ENCODE measurements at regions not wholly inside any gene's neighbourhood (a gene's known extent, or its start where the extent isn't known, plus 50 kb on each side); places are given as distances from the start of the nearest gene placed in this dataset.

- Histone ChIP-seq H3K27ac (ENCODE audit: low read depth, low read length) (no peak overlapping the region), H3K9ac (ENCODE audit: extremely low read depth, low read length, poor library complexity, severe bottlenecking) (no peak overlapping the region), H3K36me3 (ENCODE audit: control insufficient read depth, insufficient read depth, low read length) (no peaks in the 10 kb centered on the region), H3K4me3 (ENCODE audit: low read length) (no peak overlapping the region), H3K27me3 (ENCODE audit: control insufficient read depth, insufficient read depth, low read length, poor library complexity, severe bottlenecking) (no peaks in the 10 kb centered on the region), H3K9me3 (ENCODE audit: control insufficient read depth, low read length) (no peaks in the 10 kb centered on the region), H3K4me1 (ENCODE audit: control insufficient read depth, insufficient read depth, low read length) (no peaks in the 10 kb centered on the region)
- DNase-seq, result no peak
- no peaks in the 10 kb centered on the region for H3K9me3 Mint-ChIP-seq
- no peak overlapping the region for H3K27ac Mint-ChIP-seq
- peaks cover 5% of the 10 kb centered on the region for H3K27me3 Mint-ChIP-seq (ENCODE audit: insufficient read depth)
- no peaks in the 10 kb centered on the region for H3K4me1 Mint-ChIP-seq
- H3K4me3 Mint-ChIP-seq, result no peak overlapping the region
- no peaks in the 10 kb centered on the region for H3K36me3 Mint-ChIP-seq (ENCODE audit: low read depth)
- TF ChIP-seq, protein P1, sequence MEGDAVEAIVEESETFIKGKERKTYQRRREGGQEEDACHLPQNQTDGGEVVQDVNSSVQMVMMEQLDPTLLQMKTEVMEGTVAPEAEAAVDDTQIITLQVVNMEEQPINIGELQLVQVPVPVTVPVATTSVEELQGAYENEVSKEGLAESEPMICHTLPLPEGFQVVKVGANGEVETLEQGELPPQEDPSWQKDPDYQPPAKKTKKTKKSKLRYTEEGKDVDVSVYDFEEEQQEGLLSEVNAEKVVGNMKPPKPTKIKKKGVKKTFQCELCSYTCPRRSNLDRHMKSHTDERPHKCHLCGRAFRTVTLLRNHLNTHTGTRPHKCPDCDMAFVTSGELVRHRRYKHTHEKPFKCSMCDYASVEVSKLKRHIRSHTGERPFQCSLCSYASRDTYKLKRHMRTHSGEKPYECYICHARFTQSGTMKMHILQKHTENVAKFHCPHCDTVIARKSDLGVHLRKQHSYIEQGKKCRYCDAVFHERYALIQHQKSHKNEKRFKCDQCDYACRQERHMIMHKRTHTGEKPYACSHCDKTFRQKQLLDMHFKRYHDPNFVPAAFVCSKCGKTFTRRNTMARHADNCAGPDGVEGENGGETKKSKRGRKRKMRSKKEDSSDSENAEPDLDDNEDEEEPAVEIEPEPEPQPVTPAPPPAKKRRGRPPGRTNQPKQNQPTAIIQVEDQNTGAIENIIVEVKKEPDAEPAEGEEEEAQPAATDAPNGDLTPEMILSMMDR (conservative IDR thresholded peaks at IDR 0.05), result no peak
Observed at GRCh38 chr6:88513471-88513870, 347.3 kb upstream of the CNR1 start.

GRCh38 chr6:88512951-88513350, 346.8 kb upstream of the CNR1 start:
- H3K4me3 Mint-ChIP-seq, result no peak overlapping the region
- Histone ChIP-seq H3K9me3 (ENCODE audit: control insufficient read depth, low read length) (no peaks in the 10 kb centered on the region), H3K4me1 (ENCODE audit: control insufficient read depth, insufficient read depth, low read length) (no peaks in the 10 kb centered on the region), H3K27ac (ENCODE audit: low read depth, low read length) (no peak overlapping the region), H3K36me3 (ENCODE audit: control insufficient read depth, insufficient read depth, low read length) (no peaks in the 10 kb centered on the region), H3K9ac (ENCODE audit: extremely low read depth, low read length, poor library complexity, severe bottlenecking) (no peak overlapping the region), H3K4me3 (ENCODE audit: low read length) (no peak overlapping the region), H3K27me3 (ENCODE audit: control insufficient read depth, insufficient read depth, low read length, poor library complexity, severe bottlenecking) (no peaks in the 10 kb centered on the region)
- peaks cover 5% of the 10 kb centered on the region for H3K27me3 Mint-ChIP-seq (ENCODE audit: insufficient read depth)
- TF ChIP-seq, protein P1 (conservative IDR thresholded peaks at IDR 0.05), result no peak
- H3K36me3 Mint-ChIP-seq (ENCODE audit: low read depth), result no peaks in the 10 kb centered on the region
- DNase-seq, result no peak
- WGBS, 2 experiments (ENCODE audit: insufficient coverage in 1 of 2, insufficient read length in 1 of 2), result 81 to 93% methylated on average over 1 of the region's 1 CpG
- no peak overlapping the region for H3K27ac Mint-ChIP-seq
- no peaks in the 10 kb centered on the region for H3K4me1 Mint-ChIP-seq
- H3K9me3 Mint-ChIP-seq, result peaks cover 1% of the 10 kb centered on the region

DNA sequence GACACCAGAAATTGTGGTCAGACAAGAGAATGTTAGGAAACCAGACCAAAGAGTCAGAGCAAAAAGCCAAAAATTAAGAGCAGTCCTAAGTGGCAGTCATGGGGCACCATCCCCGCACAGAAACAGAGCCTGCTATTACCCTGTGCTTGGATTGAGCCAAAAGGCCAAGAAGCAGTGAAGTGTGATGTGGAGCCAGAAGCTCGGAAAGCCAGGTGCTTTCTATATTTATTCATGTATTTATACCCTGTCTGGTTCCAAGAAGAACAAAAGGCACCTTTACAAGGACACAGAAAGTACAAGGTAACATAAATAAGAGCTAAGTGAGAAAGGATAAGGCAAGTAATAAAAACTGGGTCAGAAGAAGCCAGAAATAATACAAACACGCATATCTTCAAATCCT, 336.2 kb upstream of the CNR1 start:
- Histone ChIP-seq H3K4me1 (ENCODE audit: control insufficient read depth, insufficient read depth, low read length) (no peaks in the 10 kb centered on the region), H3K4me3 (ENCODE audit: low read length) (no peak overlapping the region), H3K9ac (ENCODE audit: extremely low read depth, low read length, poor library complexity, severe bottlenecking) (no peak overlapping the region), H3K27ac (ENCODE audit: low read depth, low read length) (no peak overlapping the region), H3K27me3 (ENCODE audit: control insufficient read depth, insufficient read depth, low read length, poor library complexity, severe bottlenecking) (no peaks in the 10 kb centered on the region), H3K9me3 (ENCODE audit: control insufficient read depth, low read length) (peaks cover 17% of the 10 kb centered on the region), H3K36me3 (ENCODE audit: control insufficient read depth, insufficient read depth, low read length) (no peaks in the 10 kb centered on the region)
- Mint-ChIP-seq H3K27ac (no peak overlapping the region), H3K9me3 (peaks cover 7% of the 10 kb centered on the region), H3K4me1 (no peaks in the 10 kb centered on the region), H3K4me3 (no peak overlapping the region), H3K36me3 (ENCODE audit: low read depth) (no peaks in the 10 kb centered on the region), H3K27me3 (ENCODE audit: insufficient read depth) (no peaks in the 10 kb centered on the region)
- DNase-seq, result no peak
- TF ChIP-seq, protein P1 (conservative IDR thresholded peaks at IDR 0.05), result no peak
- WGBS, 2 experiments (ENCODE audit: insufficient coverage in 1 of 2, insufficient read length in 1 of 2), result 92 to 97% methylated on average over 2 to 3 of the region's 3 CpGs

Data from endodermal cell (in vitro differentiated cells).